K562 (cell line): ENCODE measurements at regions not wholly inside any gene's neighbourhood (a gene's known extent, or its start where the extent isn't known, plus 50 kb on each side); places are given as distances from the start of the nearest gene placed in this dataset.

Experiments used
- CTCF ChIP-seq, 3 experiments: IDR thresholded peaks in 2 of 3; conservative IDR thresholded peaks in 1 of 3; 2 replicates each; pipeline ENCODE4 v1.5.1; 2011 to 2012; ENCODE audit warnings: low read length in 3 of 3, mild to moderate bottlenecking in 3 of 3, control low read depth in 2 of 3, improper control_type of control experiment in 1 of 3, inconsistent platforms in 1 of 3, low read depth in 1 of 3, mixed read lengths in 1 of 3, moderate library complexity in 1 of 3; ENCODE audit not compliant: insufficient read depth in 2 of 3
- KLF1 ChIP-seq: fragments of 450-650 bp; IDR thresholded peaks from 2 replicates; pipeline ENCODE4 v1.6.1; 2016; ENCODE audit warnings: missing genetic modification characterization, missing compliant biosample characterization
- MAFK ChIP-seq: IDR thresholded peaks from 2 replicates; pipeline ENCODE4 v1.6.1; 2011; ENCODE audit warnings: low read length, improper control_type of control experiment
- POLR2A ChIP-seq: fragments of 450-650 bp; conservative IDR thresholded peaks from 2 replicates; pipeline ENCODE4 v1.6.1; 2016
- PREB ChIP-seq: sonication (generic); formaldehyde crosslinking; IDR thresholded peaks from 2 replicates; pipeline ENCODE4 v1.8.1; 2023; ENCODE audit warnings: mild to moderate bottlenecking, missing genetic modification reagents
- TGIF2 ChIP-seq: sonication (generic); formaldehyde crosslinking; IDR thresholded peaks from 2 replicates; pipeline ENCODE4 v1.8.1; 2022; ENCODE audit warnings: mild to moderate bottlenecking, missing genetic modification reagents, moderate library complexity
- ZNF354B ChIP-seq: fragments of 250-450 bp; sonication (Bioruptor Pico); IDR thresholded peaks from 2 replicates; pipeline ENCODE4 v1.4.0; 2020
- ZNF707 ChIP-seq: fragments of 250-450 bp; sonication (Bioruptor Pico); conservative IDR thresholded peaks from 2 replicates; pipeline ENCODE4 v1.8.0; 2022; ENCODE audit warnings: inconsistent platforms, mild to moderate bottlenecking, moderate library complexity
- ZSCAN32 ChIP-seq: fragments of 450-650 bp; formaldehyde crosslinking; IDR thresholded peaks from 2 replicates; pipeline ENCODE4 v1.4.0; 2020; ENCODE audit warnings: mild to moderate bottlenecking, moderate library complexity

- no peak for TF ChIP-seq ZNF707 (CRISPR knock-in tag)
- no peak for TF ChIP-seq TGIF2
- TF ChIP-seq MAFK, result no peak
- TF ChIP-seq KLF1 (tag), result no peak
- no peak for TF ChIP-seq POLR2A
- no peak for TF ChIP-seq PREB (CRISPR knock-in tag)
- no peak for TF ChIP-seq ZSCAN32 (CRISPR knock-in tag)
- no peak for TF ChIP-seq CTCF (IDR thresholded peaks at IDR 0.05 in 2 of 3, conservative IDR thresholded peaks at IDR 0.05 in 1 of 3; ENCODE audit: insufficient read depth in 2 of 3, low read depth in 1 of 3, low read length in 3 of 3)
- no peak for TF ChIP-seq ZNF354B (CRISPR knock-in tag)
These were observed 327.3 kb downstream of the THBS2 start for GRCh38 chr6:168926306-168926705.
